Subcutaneous abdominal adipose tissue (tissue), 5 donors: ENCODE measurements at regions not wholly inside any gene's neighbourhood (a gene's known extent, or its start where the extent isn't known, plus 50 kb on each side); places are given as distances from the start of the nearest gene placed in this dataset.
"Not testable (repeated sequence)": the region's sequence is repeated elsewhere in the genome, so short reads cannot be mapped to it uniquely, and the experiment has no call there.

Experiments used
- H3K27ac ChIP-seq: one replicate; pipeline ENCODE4 v1.7.0; 2013; ENCODE audit warnings: low read depth, mild to moderate bottlenecking, inconsistent platforms, low read length, moderate library complexity
- H3K27me3 ChIP-seq, 5 donors: one replicate each; pipeline ENCODE4 v1.7.0; 2013; ENCODE audit warnings: low read length in 5 of 5, inconsistent platforms in 1 of 5; ENCODE audit not compliant: control insufficient read depth in 5 of 5, insufficient read depth in 4 of 5
- H3K36me3 ChIP-seq, 5 donors: one replicate each; pipeline ENCODE4 v1.7.0; 2013; ENCODE audit warnings: low read length in 5 of 5; ENCODE audit not compliant: control insufficient read depth in 5 of 5, insufficient read depth in 5 of 5
- H3K4me1 ChIP-seq, 5 donors: one replicate each; pipeline ENCODE4 v1.7.0; 2013; ENCODE audit warnings: low read length in 5 of 5, mild to moderate bottlenecking in 3 of 5, moderate library complexity in 1 of 5; ENCODE audit not compliant: control insufficient read depth in 5 of 5, insufficient read depth in 5 of 5
- H3K4me3 ChIP-seq, 5 donors: one replicate each; pipeline ENCODE4 v1.7.0; 2013; ENCODE audit warnings: low read length in 5 of 5, low read depth in 1 of 5
- H3K9ac ChIP-seq, 5 donors: one replicate each; pipeline ENCODE4 v1.7.0; 2013; ENCODE audit warnings: low read length in 5 of 5, mild to moderate bottlenecking in 4 of 5, moderate library complexity in 3 of 5
- H3K9me3 ChIP-seq, 5 donors: one replicate each; pipeline ENCODE4 v1.7.0; 2013; ENCODE audit warnings: low read length in 5 of 5; ENCODE audit not compliant: control insufficient read depth in 5 of 5
- donor health status: healthy.
- donor health status: healthy.
- donor health status: healthy.
- donor health status: healthy.
- donor health status: healthy.

DNA sequence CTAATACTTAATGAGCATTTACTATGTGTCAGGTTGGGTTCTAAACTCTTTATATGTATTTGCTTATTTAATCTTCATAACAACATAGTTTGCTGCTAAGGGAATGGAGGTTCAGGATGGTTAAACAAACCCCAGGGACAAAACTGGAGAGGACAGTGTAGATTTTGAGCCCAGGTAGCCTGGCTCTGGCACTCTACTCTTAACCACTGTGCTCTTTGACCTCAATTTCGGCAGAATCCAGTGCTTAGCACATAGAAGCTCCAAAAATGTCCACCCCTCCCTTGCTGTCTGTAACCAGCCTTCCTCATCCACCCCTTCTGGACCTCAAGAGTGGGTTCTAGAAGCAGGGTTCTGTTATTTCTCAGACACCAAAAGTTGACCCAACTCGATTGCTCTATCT lies 88.0 kb upstream of the SYT13 start:
- no peaks in the 10 kb centered on the region for H3K36me3 ChIP-seq
- H3K9ac ChIP-seq: no peak overlapping the region
- no peaks in the 10 kb centered on the region for H3K9me3 ChIP-seq
- H3K27ac ChIP-seq: no peak overlapping the region
- peaks cover 0 to 7% (median 3%) of the 10 kb centered on the region in 5 donors for H3K4me1 ChIP-seq
- peaks cover 5 to 31% (median 14%) of the 10 kb centered on the region in 5 donors for H3K27me3 ChIP-seq
- H3K4me3 ChIP-seq: no peak overlapping the region

DNA sequence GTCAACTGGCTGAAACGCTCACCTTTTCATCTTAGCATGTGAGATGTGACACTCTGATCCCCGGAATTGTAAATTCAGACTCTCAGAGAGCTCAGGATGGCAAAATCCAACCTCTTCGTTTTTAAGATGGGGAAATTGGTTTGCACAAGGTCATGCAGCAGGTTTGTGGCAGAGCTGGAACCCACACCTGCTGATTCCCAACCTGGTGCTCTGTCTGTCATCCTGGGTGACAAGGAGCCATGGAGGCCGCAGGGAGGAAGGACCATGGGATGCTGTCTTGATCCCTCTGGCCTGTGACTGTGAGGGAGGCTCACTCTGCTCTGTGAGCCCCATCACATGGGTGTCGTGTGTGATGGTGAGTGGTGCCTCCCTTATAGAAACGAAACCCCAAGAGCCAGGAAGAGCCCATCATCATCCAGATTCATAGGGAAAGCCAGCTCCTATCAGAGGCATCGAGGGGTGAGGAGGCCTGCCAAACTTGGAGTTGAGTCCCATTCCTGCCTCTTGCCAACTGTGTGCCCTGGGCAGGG lies 87.4 kb upstream of the SYT13 start:
- no peaks in the 10 kb centered on the region for H3K9me3 ChIP-seq
- no peaks in the 10 kb centered on the region for H3K36me3 ChIP-seq
- no peak overlapping the region for H3K9ac ChIP-seq
- H3K4me1 ChIP-seq: peaks cover 0 to 7% (median 3%) of the 10 kb centered on the region in 5 donors
- H3K4me3 ChIP-seq: no peak overlapping the region
- peaks cover 9 to 37% (median 17%) of the 10 kb centered on the region in 5 donors for H3K27me3 ChIP-seq
- H3K27ac ChIP-seq: no peak overlapping the region

- H3K27me3 ChIP-seq: peaks cover 12 to 37% (median 25%) of the 10 kb centered on the region in 5 donors
- H3K27ac ChIP-seq, H3K9me3 ChIP-seq: not testable (repeated sequence)
Measured at GRCh38 chr11:45372414-45372813, 86.3 kb upstream of the SYT13 start.

DNA sequence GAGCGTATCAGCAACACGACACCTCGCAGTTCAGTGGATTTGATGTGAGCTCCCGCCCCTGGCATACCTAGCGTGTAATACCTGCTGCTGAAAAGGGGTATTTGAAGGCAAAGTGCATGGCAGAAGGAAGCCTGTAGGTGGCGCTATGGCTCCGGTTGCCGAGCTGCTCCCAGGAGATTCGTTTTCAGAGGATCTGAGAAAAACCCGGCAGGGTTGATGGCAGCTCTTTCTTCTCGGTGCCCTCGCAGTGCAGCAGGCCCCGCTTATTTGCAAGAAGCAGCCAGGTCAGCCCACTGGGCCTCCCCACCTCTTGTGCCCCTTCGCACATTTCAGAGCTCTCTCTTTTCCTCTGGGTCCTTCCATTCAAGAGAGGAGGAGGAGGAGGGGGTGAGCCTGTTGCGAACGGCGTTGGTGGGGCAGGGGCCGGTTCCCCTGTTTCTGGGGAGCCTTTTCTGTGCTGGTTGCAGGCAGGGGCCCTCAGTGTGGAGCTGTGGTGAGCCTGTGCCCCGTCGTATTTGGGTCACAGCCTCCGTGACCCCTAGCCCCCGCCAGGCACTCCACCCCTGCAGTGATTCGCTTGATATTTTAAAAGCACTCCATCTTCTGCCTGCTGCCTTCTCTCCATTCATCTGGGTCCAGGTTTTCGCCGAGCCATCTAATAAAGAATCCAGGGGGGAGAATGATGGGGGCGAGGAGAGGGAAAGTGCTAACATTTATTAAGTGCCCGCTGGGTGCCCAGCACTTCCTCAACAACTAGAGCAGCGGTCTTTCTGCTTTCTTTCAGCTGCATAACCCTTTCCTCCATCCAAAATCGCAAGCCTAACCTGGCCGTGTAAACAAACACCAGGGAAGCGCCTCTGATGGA lies 85.3 kb upstream of the SYT13 start:
- H3K4me1 ChIP-seq: peaks cover 0 to 7% (median 3%) of the 10 kb centered on the region in 5 donors
- H3K9me3 ChIP-seq: no peaks in the 10 kb centered on the region
- H3K9ac ChIP-seq: no peak overlapping the region
- no peaks in the 10 kb centered on the region for H3K36me3 ChIP-seq
- H3K4me3 ChIP-seq: no peak overlapping the region
- no peak overlapping the region for H3K27ac ChIP-seq
- peaks cover 12 to 35% (median 25%) of the 10 kb centered on the region in 5 donors for H3K27me3 ChIP-seq

More at GRCh38 chr11:45372414-45372813, 86.3 kb upstream of the SYT13 start:
- H3K4me3 ChIP-seq, H3K9ac ChIP-seq, H3K4me1 ChIP-seq, H3K36me3 ChIP-seq: not testable (repeated sequence)

DNA sequence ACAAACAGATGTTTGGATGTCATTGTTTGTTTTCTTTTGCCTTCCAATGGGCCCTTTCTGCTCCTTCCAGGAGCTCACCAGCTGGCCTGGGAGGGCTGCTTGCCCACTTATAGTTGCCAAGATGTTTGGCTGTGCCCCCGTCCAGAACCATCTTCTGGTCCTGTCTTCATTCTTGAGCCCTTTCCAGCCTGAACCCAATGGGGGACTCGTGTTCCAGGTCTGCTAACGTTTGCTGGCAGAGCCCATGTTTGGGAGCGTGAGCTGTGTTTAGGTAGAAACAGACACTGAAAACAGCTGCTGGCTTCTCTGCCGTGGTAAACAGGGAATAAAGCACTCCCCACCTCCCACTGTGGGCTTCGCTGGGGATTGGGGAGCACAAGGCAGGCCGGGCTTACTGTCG lies 83.2 kb upstream of the SYT13 start:
- H3K36me3 ChIP-seq: no peaks in the 10 kb centered on the region
- H3K4me1 ChIP-seq: peaks cover 0 to 7% (median 3%) of the 10 kb centered on the region in 5 donors
- H3K27me3 ChIP-seq: peaks cover 8 to 35% (median 25%) of the 10 kb centered on the region in 5 donors
- no peak overlapping the region for H3K9ac ChIP-seq
- no peak overlapping the region for H3K27ac ChIP-seq
- H3K4me3 ChIP-seq: no peak overlapping the region
- H3K9me3 ChIP-seq: no peaks in the 10 kb centered on the region

GRCh38 chr11:45368697-45369096 lies 82.6 kb upstream of the SYT13 start:
- Histone ChIP-seq H3K9me3 (no peaks in the 10 kb centered on the region), H3K4me3 (no peak overlapping the region), H3K9ac (no peak overlapping the region), H3K36me3 (no peaks in the 10 kb centered on the region), H3K27me3 (peaks cover 8 to 39% (median 25%) of the 10 kb centered on the region in 5 donors), H3K27ac (no peak overlapping the region), H3K4me1 (peaks cover 0 to 7% (median 3%) of the 10 kb centered on the region in 5 donors)

GRCh38 chr11:45366619-45367190 lies 80.6 kb upstream of the SYT13 start:
- H3K27me3 ChIP-seq: peaks cover 18 to 35% (median 24%) of the 10 kb centered on the region in 5 donors
- no peak overlapping the region for H3K27ac ChIP-seq
- H3K4me3 ChIP-seq: no peak overlapping the region
- peaks cover 0 to 7% (median 3%) of the 10 kb centered on the region in 5 donors for H3K4me1 ChIP-seq
- no peaks in the 10 kb centered on the region for H3K9me3 ChIP-seq
- no peak overlapping the region for H3K9ac ChIP-seq
- H3K36me3 ChIP-seq: no peaks in the 10 kb centered on the region

DNA sequence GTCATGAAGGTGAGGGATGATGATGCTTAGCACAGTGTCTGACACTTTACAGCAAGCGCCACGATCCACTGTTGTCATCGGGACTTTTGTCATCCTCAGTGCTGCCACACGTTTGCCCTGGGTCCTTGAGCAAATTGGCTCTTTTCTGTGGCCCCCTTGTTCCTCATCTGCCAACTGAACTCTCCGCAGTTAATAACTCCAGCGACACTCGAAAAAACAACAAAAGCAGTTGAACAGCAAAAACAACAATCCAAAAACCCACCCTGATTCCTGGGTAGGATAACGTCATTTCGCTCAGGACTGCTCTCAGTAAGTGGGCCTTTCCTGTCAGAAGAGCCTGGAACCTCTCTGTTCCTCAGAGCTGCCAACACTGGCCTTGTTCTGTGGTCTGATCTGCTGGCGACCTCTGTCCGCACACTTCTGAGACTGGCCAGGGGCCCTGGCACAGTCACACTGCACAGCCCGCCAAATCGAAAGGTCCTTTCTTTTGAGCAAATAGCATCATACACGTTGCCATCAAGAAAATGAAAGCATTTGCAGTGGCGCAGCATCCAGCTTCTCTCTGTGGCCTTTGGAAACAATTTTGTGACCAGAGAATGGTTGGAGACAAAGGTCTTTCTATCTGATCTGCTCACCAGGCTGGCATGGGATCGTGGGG lies 79.9 kb upstream of the SYT13 start:
- no peaks in the 10 kb centered on the region for H3K9me3 ChIP-seq
- peaks cover 0 to 2% (median 0%) of the 10 kb centered on the region in 5 donors for H3K4me1 ChIP-seq
- no peaks in the 10 kb centered on the region for H3K36me3 ChIP-seq
- no peak overlapping the region for H3K4me3 ChIP-seq
- no peak overlapping the region for H3K27ac ChIP-seq
- peaks cover 20 to 34% (median 24%) of the 10 kb centered on the region in 5 donors for H3K27me3 ChIP-seq
- no peak overlapping the region for H3K9ac ChIP-seq

GRCh38 chr11:45362636-45363035 lies 76.5 kb upstream of the SYT13 start:
- Histone ChIP-seq H3K4me3 (no peak overlapping the region), H3K36me3 (no peaks in the 10 kb centered on the region), H3K9me3 (no peaks in the 10 kb centered on the region), H3K27me3 (peaks cover 3 to 17% (median 14%) of the 10 kb centered on the region in 5 donors), H3K4me1 (no peaks in the 10 kb centered on the region), H3K9ac (no peak overlapping the region), H3K27ac (no peak overlapping the region)
